Middle frontal gyrus (tissue), 1 donor: ENCODE measurements at regions not wholly inside any gene's neighbourhood (a gene's known extent, or its start where the extent isn't known, plus 50 kb on each side); places are given as distances from the start of the nearest gene placed in this dataset.

Experiments
- DNase-seq: peaks from one replicate; pipeline ENCODE4 v3.0.0-alpha.2; 2015; ENCODE audit warnings: low spot score; ENCODE audit errors: extremely low spot score

- no peak for DNase-seq
Observed at GRCh38 chr2:60064687-60065389, 488.6 kb downstream of the BCL11A start.

- no peak for DNase-seq
Observed at GRCh38 chr2:60058781-60059180, 494.7 kb downstream of the BCL11A start.

GRCh38 chr2:60054571-60055340, 498.7 kb downstream of the BCL11A start:
- DNase-seq = no peak

- DNase-seq = no peak
Observed at GRCh38 chr2:60053791-60054190, 499.7 kb downstream of the BCL11A start.

- no peak for DNase-seq
Observed at GRCh38 chr2:60052601-60053000, 500.9 kb downstream of the BCL11A start.

GRCh38 chr2:60051991-60052390, 501.5 kb downstream of the BCL11A start:
- no peak for DNase-seq

GRCh38 chr2:60047944-60048525, 505.4 kb downstream of the BCL11A start:
- no peak for DNase-seq

- DNase-seq = no peak
Observed at GRCh38 chr2:60047347-60047746, 506.1 kb downstream of the BCL11A start.

- DNase-seq = no peak
Observed at GRCh38 chr2:60046529-60046928, 506.9 kb downstream of the BCL11A start.

GRCh38 chr2:60045456-60045855, 508.0 kb downstream of the BCL11A start:
- DNase-seq = no peak

GRCh38 chr2:60044484-60044883, 509.0 kb downstream of the BCL11A start:
- DNase-seq = no peak

- no peak for DNase-seq
Observed at GRCh38 chr2:60042023-60042422, 511.4 kb downstream of the BCL11A start.

GRCh38 chr2:60033325-60033724, 520.1 kb downstream of the BCL11A start:
- DNase-seq = no peak

- no peak for DNase-seq
Observed at GRCh38 chr2:60029566-60029883, 523.9 kb downstream of the BCL11A start.

GRCh38 chr2:60028849-60029565, 524.4 kb downstream of the BCL11A start:
- DNase-seq = no peak

GRCh38 chr2:60025496-60025895, 528.0 kb downstream of the BCL11A start:
- DNase-seq = no peak

- no peak for DNase-seq
Observed at GRCh38 chr2:60023256-60023985, 530.0 kb downstream of the BCL11A start.

- DNase-seq = no peak
Observed at GRCh38 chr2:60007671-60008070, 545.8 kb downstream of the BCL11A start.

- DNase-seq = no peak
Observed at GRCh38 chr2:60003076-60003475, 550.4 kb downstream of the BCL11A start.

GRCh38 chr2:60002183-60002867, 551.1 kb downstream of the BCL11A start:
- no peak for DNase-seq

GRCh38 chr2:60000686-60001085, 552.8 kb downstream of the BCL11A start:
- no peak for DNase-seq
